ENCODE measurements at regions not wholly inside any gene's neighbourhood (a gene's known extent, or its start where the extent isn't known, plus 50 kb on each side); places are given as distances from the start of the nearest gene placed in this dataset.

DNA sequence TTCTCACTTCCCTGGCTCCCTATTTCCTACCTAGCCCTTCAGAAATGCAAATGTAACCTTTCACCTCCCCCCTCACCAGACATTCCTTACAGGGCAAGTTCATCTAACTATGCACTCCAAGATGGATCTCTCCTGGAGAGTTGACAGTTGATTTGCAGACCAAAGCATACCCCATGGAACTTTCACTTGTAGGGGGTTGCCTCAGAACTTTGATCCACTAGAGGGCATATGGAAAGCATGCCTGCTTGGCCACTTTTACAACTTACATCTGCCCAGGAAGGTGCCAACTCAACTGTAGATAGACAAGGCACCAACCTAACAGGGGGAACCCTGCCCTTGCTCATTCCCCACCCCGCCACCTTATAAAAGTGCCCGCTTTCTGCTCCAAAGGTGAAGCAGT lies 187.8 kb downstream of the NXNL2 start:
- in situ Hi-C loops (cut with HindIII; ENCODE audit: low pct_ligation_motif_present, low pct_unique_long_range_greater_than_20kb, low sequenced_read_pairs) = no loop called here
- DNase-seq = peak; percentile 2

DNA sequence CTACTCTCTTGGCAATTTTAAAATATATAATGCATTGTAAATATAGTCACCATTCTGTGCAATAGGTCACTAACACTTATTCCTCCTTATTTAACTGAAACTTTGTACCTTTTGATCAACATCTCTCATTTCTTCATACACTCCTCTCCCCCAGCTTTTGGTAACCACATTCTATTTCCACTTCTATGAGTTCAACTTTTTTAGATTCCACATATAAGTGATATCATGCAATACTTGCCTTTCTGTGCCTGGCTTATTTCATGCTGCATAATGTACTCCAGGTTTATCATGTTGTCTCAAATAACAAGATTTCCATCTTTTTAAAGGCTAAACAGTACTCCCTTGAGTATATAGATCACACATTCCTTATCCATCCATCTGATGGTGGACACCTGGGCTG lies 188.8 kb downstream of the NXNL2 start:
- in situ Hi-C loops (cut with HindIII; ENCODE audit: low pct_ligation_motif_present, low pct_unique_long_range_greater_than_20kb, low sequenced_read_pairs) = no loop called here
- DNase-seq = no peak

DNA sequence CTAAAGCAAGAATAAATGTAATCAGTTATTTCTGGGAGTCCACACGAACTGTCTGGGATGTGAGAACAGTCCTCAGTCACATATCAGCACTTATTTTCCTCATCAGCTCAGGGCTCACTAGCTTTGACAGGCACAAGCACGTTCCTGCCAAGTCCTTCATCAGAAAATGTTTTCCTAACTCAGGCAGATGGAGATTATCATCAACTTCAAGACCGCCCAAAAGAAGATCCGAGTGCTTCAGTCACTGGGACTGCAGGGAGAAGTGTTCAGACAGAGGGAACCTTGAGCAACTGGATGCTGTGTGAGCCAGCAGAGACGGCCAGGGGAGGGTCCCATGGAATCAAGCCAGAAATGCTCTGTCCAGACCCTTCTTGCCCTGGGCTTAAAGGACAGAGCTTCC lies 189.4 kb downstream of the NXNL2 start:
- no peak for DNase-seq
- in situ Hi-C loops (cut with HindIII; ENCODE audit: low pct_ligation_motif_present, low pct_unique_long_range_greater_than_20kb, low sequenced_read_pairs) = no loop called here

DNA sequence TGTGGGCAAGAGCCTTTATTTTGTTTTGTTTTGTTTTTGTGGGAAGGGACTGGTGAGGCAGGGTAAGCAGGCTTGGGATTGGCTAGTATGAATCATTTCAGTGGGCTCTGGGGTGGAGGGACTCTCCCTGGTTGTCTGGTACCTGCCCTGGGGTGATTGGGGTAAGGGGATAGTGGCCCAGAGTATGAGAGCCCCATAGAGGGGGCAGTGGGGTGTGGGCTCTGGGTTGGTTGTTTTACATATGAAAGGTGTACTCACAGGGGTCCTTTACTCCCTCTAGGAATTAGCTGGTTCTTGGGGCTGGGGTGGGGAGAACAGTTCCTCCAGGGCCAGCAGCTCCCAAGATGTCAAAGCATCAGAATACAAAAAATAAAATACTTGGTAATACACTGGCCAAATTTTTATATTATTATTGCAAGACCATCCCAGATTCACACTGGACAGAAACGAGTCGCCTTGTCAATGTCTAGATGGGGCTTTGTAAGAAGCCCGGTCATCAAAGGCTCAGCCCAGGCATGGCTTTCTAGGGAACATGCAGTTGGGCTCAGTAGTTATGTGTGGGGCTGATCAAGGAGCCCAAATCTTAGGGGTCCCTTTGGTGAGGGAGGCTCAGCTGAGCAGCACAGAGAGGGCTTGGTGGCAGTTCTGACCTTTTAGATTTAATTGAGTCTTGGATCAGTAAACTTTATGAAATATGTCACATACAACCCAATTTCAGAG lies 190.5 kb downstream of the NXNL2 start:
- no peak for DNase-seq
- in situ Hi-C loops (cut with HindIII; ENCODE audit: low pct_ligation_motif_present, low pct_unique_long_range_greater_than_20kb, low sequenced_read_pairs) = no loop called here

DNA sequence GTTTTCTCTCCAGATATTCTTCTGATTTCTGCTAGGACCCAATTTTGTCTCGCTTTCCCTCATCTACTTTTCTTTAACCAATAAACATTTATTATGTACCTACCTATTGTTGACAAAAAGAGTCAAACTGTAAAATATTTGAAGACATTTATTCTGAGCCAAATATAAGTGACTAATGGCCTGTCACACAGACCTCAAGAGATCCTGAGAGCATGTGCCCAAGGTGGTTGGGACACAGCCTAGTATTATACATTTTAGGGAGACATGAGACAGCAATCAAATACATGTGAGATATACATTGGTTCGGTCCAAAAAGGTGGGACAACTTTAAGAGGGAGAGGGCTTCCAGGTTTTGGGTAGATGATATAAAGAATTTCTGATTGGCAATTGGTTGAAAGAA lies 191.8 kb downstream of the NXNL2 start:
- no peak for DNase-seq
- in situ Hi-C loops (cut with HindIII; ENCODE audit: low pct_ligation_motif_present, low pct_unique_long_range_greater_than_20kb, low sequenced_read_pairs) = no loop called here

DNA sequence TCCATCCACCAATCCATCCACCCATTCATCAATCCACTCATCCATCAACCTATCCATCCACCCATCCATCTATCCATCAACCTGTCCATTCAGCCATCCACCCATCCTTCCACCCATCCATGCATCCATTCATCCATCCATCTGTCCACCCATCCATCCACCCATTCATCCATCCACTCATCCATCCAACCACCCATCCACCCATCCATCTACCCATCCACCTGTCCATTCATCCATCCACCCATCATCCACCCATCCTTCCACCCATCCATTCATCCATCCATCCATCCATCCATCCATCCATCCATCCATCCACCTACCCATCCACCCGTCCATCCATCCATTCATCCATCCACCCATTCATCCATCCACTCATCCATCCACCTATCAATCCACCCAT lies 195.8 kb downstream of the NXNL2 start:
- in situ Hi-C loops (cut with HindIII; ENCODE audit: low pct_ligation_motif_present, low pct_unique_long_range_greater_than_20kb, low sequenced_read_pairs) = no loop called here
- no peak for DNase-seq

DNA sequence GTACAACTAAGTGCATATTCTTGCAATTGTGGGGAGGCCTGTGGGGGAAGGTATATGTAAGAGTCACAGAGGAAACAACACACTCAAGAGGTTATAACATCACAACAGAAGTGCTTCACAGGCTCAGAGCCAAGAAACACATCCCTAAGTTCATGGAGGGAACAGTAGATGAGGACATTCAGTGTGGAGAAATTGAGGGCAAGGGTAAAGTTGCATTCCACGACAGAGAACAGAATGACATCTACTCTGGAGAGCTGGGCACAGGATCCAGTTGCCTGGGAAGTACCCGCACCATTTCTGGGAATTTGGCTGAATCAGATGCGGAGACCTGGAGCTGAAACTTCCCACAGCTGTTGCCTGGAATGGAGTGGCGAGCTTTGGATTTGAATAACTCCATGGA lies 197.2 kb downstream of the NXNL2 start:
- in situ Hi-C loops (cut with HindIII; ENCODE audit: low pct_ligation_motif_present, low pct_unique_long_range_greater_than_20kb, low sequenced_read_pairs) = no loop called here
- no peak for DNase-seq

DNA sequence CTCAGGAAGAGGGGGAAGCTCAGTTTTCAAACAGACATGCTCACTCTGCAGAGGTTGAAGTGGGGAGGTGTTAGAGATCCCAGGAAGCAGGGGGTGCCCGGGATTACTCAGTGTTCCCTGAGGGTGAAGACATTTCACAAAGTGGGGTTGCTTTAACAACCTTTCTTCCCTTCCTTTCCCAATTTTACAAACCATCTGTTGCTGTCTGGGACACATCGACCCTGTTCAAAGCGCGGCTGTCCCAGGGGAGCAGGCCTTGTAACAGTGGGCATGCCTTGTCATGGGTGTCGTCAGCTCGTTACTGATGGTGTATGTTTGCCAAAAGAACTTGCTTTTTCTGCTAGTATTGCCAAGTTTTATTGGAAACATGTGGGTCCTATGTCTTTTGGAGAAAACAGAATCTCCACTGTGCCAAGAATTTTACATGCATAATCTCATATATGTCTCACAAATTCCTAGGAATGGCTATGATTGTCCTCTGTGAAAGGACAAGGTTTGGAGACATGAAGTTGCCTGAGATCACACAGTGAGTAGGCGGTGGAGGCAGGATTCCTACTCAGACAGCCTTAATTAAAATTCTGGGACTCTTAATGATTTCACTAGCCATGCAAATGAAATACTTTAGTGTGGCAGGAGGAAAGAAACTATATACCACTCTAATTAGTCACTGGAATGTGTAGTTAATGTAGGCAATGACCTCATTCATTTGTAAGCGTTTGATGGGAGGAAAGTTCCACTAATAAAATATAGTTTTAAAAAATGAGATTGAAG lies 198.9 kb downstream of the NXNL2 start:
- in situ Hi-C loops (cut with HindIII; ENCODE audit: low pct_ligation_motif_present, low pct_unique_long_range_greater_than_20kb, low sequenced_read_pairs) = no loop called here
- DNase-seq = no peak

DNA sequence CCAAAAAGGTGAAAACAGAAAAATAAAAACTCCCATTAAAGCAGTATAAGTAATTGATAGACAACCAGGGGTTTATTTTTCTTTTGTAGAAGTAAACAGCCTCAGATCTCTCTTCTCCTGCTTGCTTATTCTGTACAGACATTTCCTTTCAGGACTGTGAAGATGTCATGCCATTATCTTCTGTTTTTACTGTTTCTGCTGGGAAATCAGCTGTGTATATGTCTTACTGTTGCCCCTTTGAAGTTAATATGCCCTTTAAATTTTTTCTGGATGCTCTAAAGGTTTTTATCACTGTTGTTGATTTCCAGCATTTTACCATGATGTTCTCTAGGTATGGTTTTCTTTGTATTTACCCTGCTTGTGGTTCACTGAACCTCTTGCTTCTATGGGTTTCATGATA lies 199.5 kb downstream of the NXNL2 start:
- no peak for DNase-seq
- in situ Hi-C loops (cut with HindIII; ENCODE audit: low pct_ligation_motif_present, low pct_unique_long_range_greater_than_20kb, low sequenced_read_pairs) = no loop called here

DNA sequence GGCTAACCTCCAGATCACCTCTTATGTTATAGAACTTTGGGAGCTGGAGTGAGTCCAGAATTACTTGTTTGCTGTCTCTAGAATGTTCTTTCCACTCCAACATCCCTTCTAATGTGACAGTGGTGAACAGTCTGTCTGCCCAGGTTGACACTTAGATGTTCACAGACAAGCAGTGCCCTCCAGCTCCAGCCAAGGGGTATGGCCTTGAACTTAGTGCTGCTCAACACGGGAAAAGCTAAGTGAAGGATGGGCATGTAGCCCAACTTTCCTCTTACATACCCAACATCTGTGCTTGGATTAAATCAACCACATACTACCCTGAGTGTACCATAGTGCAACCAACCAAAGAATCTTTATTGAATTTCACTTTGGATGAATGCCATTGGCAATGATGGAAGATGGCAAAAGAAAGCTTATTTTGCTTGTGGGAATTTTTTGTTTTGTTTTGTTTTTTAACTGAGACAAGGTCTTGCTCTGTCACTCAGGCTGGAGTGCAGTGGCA lies 201.2 kb downstream of the NXNL2 start:
- no peak for DNase-seq
- in situ Hi-C loops (cut with HindIII; ENCODE audit: low pct_ligation_motif_present, low pct_unique_long_range_greater_than_20kb, low sequenced_read_pairs) = no loop called here

DNA sequence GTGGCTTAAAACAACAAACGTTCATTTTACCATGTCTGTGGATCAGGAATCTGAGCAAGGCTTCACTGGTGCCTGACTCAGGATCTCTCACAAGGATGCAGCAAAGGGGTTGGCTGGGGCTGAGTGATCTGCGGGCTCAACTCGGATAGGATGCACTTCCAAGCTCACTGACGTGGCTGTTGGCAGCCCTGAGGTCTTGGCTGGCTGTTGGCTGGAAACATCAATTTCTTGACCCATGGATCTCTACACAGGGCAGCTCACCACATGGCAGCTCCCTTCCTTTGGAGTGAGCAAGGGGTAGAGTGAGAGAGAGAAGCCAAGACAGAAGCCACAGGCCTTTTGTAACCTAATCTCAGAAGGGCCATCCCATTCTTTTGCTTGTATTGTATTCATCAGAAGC lies 202.1 kb downstream of the NXNL2 start:
- no peak for DNase-seq
- in situ Hi-C loops (cut with HindIII; ENCODE audit: low pct_ligation_motif_present, low pct_unique_long_range_greater_than_20kb, low sequenced_read_pairs) = no loop called here

DNA sequence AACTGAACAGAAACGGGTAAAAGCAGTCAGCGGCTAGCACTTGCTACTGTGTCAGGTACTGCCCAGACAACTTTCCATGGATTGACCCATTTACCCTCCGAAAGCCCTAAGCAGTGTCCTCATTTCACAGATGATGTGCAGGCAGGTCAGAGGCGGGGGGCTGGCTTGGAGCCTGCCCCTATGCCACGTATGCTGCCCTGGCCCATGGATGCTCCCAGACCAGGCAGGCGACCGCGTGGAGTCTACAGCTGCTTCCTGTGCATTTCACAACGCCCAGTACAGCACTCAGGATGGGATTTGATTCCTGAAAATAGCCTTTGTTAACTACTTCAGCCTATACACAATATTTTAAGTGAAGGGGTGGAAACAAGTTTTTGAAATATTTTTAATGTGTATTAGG lies 202.9 kb downstream of the NXNL2 start:
- DNase-seq = no peak
- in situ Hi-C loops (cut with HindIII; ENCODE audit: low pct_ligation_motif_present, low pct_unique_long_range_greater_than_20kb, low sequenced_read_pairs) = no loop called here

DNA sequence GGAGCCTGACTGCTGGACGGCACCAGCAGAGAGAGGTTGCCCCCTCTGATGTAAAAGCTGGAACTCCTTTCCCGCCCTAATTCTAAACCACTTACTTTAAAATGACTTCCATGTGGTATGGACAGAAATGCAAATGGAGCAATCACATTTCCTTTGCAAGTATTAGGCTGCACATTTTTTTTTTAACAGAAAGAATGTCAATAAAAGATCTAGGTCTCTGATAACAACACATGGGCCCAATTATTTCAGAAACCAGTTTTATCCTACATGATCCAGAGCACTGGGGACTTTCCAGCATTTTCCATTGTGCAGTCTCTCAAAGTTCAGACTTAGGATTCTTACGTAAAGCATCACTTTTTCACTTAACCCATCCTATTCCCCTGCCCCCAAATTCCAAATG lies 203.7 kb downstream of the NXNL2 start:
- no peak for DNase-seq
- in situ Hi-C loops (cut with HindIII; ENCODE audit: low pct_ligation_motif_present, low pct_unique_long_range_greater_than_20kb, low sequenced_read_pairs) = no loop called here

DNA sequence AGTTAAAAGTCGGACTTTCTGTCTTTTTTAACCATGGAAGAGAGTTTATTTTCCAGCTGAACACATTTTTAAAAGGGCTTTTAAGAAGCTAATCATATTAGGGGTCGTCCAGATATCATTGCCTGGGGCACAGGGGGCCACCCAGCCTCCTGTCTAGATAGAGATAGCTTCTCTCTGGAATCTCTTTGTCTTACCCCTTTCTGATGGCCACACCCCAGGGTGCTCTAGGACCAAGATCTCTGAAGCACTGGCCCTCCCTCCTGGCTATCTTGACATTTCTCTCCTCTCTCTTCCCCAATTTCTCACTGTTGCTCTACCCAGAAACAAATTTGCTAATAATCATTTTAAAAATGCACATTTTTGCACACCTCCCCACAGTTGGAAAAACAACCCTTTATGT lies 204.4 kb downstream of the NXNL2 start:
- no peak for DNase-seq
- in situ Hi-C loops (cut with HindIII; ENCODE audit: low pct_ligation_motif_present, low pct_unique_long_range_greater_than_20kb, low sequenced_read_pairs) = no loop called here

DNA sequence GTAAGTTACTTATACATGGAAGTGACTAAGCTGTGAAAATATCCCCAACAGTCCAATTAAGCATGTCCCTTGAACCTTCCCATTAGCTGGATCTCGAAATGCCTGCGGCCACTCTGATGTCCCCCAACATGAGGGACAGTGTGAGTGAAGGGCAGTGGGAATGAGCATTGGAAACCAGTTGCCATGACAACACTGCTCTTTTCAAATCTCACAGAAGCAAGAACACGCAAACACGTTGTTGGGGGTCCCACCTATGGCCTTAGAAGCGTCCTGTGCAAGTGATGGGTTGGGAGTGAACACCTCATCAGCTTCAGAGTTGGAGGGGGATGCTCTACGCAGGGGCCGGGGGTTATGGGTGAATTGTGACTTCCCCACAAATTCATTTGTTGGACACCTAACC lies 205.9 kb downstream of the NXNL2 start:
- in situ Hi-C loops (cut with HindIII; ENCODE audit: low pct_ligation_motif_present, low pct_unique_long_range_greater_than_20kb, low sequenced_read_pairs) = no loop called here
- no peak for DNase-seq

DNA sequence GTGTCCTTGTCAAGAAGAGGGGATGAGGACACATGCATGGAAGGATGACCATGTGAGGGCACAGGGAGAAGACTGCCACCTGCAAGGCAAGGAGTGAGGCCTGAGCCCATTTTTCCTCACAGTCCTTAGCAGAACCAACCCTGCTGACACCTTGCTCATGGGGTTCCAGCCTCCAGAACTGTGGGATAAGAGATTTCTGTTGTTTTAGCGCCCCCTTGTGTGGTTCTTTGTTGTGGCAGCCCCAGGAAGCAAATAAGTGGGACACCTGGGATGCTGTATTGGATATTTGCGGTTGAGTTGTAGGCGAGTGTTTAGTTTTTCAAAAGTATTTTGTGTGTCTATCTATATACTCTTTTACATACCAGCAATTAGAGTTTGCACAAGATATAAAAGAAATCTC lies 206.4 kb downstream of the NXNL2 start:
- peak; percentile 28 for DNase-seq
- in situ Hi-C loops (cut with HindIII; ENCODE audit: low pct_ligation_motif_present, low pct_unique_long_range_greater_than_20kb, low sequenced_read_pairs) = no loop called here

DNA sequence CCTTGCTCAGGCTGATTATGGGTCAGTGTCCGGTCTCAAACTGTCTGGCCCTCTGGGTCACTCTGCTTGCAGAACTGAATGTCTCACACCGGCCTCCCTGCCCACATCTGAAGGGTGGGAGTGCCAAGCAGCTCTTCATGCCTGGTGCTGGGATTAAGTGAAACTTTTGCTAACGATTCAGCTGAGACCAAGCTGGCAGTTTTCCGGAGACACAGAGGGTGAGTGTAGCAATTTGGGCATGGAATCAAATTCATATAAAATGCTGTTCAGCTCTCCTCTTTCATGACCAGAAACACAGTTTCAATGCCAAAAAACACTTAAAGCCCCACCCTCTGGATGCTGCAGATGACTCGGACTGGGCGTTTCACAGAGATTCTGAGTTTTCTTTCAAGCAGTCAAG lies 207.5 kb downstream of the NXNL2 start:
- DNase-seq = no peak
- in situ Hi-C loops (cut with HindIII; ENCODE audit: low pct_ligation_motif_present, low pct_unique_long_range_greater_than_20kb, low sequenced_read_pairs) = no loop called here

DNA sequence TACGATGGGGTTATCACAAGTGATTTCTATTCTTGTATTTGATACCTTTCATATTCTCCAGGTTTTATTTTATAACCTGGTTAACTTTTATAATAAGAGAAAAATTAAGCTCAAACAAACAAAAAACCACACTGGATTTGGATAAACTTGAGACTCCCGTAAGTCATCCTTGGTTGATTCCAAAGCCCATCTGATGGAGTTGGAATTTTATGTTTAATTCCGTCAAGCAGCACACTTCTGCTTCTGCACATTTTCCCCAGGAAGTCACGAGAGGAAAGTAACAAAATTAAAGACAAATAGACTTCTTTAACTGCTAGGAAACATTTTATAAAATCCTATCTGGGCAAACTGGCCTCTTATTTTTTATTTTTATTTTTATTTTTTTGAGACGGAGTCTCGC lies 207.9 kb downstream of the NXNL2 start:
- no peak for DNase-seq
- in situ Hi-C loops (cut with HindIII; ENCODE audit: low pct_ligation_motif_present, low pct_unique_long_range_greater_than_20kb, low sequenced_read_pairs) = no loop called here

DNA sequence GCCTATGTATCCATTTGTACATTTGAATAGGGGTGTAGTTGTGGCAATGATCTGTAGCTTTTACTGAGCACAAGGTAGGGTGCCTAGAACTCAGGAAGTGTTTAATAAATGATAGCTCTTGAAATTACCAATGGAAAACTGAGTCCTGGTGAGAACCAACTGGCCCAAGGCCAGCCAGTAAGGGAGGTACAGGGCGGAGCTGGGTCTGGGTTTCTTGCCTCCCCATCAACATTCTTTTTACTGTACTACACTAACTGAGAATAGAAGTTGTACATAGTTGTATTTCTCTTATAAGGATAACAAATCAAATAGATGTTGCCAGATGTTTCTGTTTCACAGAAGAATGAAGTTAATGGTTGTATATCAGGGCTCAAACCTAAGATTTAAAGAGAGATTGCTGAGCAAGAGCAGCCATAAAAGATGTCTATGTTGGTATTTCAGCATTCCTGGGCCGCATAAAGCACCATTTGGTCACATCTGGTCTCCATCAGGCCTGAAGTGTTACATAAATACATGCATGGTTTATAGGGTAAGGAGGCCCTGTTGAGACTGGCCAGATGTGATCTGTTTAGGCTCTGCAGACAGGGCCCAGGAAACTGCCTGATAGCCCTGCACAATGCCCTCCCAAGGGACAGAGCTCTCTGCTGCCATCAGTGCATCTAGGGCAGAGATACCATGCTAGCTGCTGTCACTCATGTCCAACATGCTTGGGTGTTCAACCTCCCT lies 210.5 kb downstream of the NXNL2 start:
- DNase-seq = no peak
- in situ Hi-C loops (cut with HindIII; ENCODE audit: low pct_ligation_motif_present, low pct_unique_long_range_greater_than_20kb, low sequenced_read_pairs) = no loop called here

Data from ACHN (cell line).